ENCODE measurements at regions not wholly inside any gene's neighbourhood (a gene's known extent, or its start where the extent isn't known, plus 50 kb on each side); places are given as distances from the start of the nearest gene placed in this dataset.

DNA sequence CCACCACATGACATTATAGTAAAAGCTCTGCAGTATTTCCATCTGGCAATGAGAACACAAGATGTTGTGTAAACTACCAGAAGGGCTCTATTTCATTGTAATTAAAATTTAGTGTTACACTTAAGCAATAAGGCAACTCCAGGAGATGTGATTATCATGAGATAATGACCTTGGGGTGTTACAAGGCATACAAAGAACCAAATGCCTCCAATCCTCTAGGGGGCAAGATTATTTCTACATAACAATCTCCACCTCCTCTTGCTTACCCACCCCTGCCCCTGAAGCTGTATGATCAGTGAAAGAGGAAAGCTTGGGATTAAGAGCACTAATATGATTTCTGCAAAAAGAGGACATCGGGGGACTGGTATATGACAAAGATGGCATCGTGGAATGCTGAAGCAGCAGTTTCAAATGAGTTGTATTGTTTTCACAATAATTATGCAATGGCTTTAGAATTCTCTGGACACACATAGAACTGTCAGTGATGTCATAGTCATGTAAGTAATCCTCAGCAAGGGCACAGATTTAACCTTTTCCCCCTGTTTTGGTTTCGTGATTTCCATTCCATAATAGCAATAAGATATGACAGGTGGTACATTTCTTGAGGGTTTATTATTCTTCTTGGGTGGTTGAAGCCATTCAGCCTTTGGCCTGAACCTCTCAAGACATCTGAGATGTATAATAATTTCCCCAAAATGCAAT is 295.3 kb downstream of the MZT1 start:
- DNase-seq = no peak

DNA sequence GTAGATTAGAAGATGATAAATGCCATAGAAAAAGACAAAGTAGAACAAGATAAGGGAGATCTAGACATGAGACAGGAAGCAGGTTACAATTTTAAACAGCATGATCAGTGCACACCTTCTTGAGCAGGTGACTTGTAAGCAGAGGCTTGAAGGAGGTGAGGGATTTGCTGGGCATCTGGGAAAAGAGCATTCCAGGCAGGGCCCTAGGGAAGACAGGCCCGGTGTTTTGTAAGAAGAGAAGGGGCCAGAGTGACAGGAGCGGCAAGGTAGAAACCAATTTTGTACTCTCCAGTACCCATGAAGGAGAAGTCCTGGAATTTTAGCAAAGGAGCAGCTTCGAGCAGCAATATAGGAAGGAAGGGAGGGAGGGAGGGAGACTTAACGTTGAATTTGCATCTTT is 296.5 kb downstream of the MZT1 start:
- no peak for DNase-seq

DNA sequence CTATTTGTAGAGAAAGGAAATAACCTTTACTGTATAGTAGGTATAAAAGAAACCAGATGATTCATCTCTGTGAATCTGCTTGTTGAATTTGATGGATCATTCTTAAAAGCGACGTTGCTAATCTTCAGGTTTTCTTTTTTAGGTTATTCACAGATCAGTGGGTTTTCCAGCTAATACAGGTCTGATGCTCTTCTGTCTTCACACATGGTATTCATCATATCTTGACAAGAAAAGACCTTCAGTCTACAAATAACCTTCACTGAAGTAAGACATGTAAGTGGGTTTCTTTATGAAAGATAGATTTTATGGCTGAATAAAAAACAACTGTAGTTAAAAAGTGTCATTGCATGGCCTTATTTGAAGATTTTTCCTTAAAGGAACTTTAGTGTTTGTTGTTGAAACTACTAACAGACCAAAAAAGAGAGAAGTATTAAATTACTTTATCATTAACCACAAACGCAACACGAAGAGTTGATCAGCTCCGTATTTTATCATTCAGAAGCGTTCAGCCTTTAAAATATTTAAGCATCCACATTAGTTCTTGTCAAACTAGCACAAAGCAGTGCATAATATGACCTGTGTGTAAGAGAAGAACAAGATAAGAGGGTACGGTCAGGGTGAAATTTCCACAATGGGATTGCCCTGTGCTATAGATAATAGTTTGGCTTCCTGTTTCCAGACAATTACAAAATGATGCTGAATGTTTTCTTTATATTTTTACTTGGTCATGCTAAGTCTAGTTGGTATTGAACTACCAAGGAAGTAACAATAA is 299.5 kb downstream of the MZT1 start:
- DNase-seq = no peak

DNA sequence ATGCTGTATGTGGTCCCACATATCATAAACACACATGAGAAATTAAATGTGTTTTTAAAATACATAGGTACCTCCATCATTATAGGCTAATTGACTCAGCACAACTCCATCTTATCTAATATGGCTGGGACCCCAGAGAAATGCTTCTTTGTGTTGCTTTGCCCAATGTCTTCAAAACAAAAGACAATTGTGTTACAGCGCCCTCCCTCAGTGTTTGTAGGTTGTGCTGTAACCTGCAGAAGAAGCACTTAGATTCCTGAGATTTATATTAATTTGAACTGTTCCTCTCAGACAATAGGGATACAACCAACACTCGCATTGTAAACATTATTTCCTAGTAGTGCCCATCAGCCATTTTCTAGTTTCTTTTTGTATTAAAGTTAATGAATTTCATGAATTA is 303.4 kb downstream of the MZT1 start:
- no peak for DNase-seq

DNA sequence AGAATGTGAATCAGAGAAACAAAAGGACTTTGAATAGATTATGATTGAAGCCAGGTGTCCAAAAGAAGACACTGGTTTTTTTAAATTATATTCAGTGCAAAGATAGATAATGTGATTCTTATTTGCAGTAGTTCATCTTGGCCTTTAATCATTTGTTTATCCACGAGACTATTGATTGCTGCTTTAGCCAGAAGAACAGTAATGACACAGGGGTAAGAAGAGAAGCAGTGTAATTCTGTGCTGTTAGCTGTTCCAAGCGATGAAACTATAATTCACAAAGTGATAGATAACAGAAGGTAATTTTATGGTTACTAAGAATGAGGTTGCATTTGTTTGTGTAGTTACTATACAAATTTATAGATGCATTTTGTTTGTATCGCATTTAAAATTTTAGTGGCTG is 311.6 kb downstream of the MZT1 start:
- no peak for DNase-seq

DNA sequence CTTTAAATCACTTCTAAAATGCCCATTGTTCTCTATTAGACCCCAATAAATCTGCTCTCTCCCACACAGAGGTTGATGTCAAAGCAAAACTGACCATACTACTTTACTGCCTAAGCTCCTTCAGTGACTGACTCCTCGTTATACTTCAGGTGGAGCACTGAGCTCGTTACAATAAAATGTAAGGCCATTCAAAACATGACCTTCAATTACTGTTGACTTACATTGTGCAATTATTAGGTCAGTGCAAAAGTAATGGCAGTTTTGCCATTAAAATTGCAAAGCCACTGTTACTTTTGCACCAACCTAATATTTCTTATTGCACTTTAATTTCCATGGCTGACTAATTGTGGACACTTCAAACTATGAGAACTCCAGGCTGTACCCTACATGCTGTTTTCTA is 314.9 kb downstream of the MZT1 start:
- DNase-seq = no peak

GRCh38 chr13:72405441-72405840 is 322.0 kb downstream of the MZT1 start:
- no peak for DNase-seq

DNA sequence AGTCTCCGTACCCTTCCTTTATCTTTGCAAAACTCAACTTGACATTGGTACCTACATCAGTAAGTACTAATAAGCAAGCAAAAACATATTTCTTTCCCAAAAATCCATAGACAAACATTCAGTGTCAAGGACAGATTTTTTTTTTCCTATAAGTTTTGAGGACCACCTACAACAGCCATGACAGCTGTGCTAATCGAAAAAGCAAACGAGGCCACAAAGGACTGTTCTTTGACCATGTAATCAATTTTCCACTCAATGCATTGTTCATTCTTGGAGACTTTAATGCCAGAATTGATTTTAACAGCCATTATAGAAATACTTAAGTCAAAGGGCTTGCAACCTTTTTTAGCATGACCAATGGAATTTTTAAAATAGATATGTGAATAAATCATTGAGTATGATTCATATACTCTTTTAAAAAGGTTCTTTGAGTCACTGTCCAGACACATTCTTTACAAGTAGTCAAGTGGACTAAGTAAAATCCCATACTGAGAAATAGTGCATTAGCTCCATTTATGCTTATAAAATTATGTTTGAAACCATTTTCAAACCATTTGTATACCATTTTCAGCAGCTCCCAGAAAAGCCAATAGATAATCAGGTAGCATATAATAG is 323.9 kb downstream of the MZT1 start:
- DNase-seq = no peak

DNA sequence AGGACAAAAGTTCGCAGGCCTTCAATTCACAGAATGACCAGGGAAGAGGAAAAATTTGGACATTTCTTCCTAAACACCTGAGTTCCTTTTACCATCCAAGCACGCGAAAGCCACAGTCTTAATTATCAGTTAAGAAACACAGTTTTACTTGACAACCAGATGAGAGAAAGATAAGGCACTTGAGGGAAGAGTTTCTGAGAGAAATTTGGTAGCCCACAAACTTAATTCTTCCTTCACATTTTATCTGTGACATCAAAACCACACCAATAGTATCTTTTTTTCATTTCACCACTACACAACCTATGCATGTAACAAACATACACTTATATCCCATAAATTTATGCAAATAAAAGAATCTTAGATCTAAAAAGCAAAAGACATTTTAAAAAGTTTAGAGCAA is 326.6 kb downstream of the MZT1 start:
- no peak for DNase-seq

DNA sequence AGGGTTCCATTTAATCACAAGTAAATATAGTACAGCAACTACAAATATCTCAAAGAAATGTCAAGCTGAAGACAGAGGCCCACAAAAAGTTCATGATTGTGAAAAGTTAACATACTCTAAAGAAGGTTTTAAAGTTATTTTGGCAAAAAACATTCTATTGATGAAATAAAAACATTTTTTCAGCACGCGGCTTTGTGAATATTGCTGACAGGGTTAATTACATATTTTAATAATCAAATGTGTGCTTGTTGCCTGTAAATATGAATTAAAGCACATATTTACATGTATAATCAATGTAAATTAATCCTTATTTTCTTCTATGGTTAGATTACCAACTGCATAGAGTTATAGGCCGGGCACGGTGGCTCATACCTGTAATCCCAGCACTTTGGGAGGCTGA is 328.1 kb downstream of the MZT1 start:
- DNase-seq = no peak

GRCh38 chr13:72397265-72397664 is 330.2 kb downstream of the MZT1 start:
- peak; percentile 26 for DNase-seq

DNA sequence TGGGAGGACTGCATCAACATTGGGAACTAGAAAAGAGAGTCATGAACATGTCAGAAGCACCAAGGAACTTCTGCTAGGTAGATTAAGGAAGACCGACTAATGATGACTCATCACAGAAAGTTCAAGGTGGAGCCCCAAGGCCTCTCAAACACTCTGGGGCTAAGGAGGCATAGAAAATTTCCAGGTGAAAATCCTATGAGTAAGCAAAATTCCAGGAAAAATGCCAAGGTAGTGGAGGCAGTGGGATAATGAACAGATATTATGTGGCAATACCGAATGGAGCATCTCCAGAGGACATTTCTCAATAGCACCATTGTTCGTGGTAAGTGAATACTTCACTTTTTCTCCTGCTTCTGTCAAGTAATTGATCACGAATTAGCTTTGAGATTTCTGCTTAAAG is 336.5 kb downstream of the MZT1 start:
- no peak for DNase-seq

- no peak for DNase-seq
Observed at GRCh38 chr13:72386138-72386684, 341.2 kb downstream of the MZT1 start.

DNA sequence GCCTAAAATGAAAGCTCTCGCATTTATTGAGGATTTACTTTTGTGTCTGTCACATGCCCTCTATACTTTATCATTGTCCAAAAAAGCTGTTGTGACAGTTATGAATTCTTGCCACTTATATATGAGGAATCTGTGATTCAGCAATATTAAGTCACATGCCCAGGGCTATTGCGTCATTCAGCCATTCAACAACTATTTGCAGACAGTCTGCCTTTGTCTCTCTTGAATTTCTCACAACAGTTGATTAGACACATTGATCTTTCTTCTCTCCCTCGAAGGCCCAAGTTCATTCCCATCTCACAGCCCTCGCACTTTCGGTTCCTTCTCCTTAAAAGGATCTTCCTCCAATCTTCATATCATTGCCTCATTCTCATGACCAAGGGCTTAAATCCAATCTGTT is 342.6 kb downstream of the MZT1 start:
- DNase-seq = no peak

DNA sequence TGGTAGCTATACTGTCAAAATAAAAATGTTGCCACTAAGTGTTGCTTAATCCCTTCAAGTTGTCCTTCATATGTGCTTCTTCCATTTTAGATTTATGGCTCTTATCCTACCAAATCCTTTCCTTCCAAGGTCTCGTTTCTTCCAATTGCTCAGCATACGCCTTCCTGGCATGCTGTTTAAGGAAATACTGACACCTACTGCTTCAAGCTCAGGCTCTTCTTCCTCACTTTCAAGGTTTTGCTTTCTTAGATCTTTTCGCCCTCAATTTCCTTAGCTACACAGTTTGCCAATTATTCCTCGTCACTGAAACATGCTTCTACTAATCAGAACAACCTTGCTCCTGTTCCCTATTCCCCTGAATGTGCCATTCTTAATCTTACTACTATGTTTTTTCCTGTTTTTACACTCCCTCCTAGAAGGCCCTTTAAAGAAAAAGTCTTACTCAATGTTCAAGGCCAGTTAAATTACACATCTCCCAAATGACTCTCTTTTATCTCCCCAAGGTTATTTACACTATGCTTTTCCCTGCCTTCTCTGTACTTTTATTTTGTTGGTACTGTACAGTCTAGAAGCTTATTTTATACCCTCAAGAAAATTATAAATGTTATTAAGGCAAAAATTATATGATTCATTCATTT is 343.1 kb downstream of the MZT1 start:
- DNase-seq = no peak

DNA sequence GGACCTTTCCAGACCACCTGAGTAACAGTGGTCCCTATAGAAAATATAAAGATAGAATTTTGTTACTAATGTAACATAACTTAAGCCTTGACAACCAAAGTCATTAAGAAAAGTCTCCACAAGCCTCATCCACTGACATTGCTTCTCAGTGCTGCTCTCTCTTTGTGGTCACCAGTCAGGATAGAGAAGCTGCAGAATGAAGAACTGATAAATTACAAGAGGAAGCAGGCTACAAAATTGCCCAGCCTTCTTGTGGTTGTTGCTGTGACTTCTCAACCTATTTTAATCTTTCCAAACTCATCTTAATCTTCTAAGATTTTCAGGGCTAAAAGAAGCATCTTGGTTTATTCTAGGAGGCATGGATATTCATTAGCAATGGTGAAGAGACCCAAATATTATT is 343.8 kb downstream of the MZT1 start:
- no peak for DNase-seq

GRCh38 chr13:72379581-72379980 is 347.8 kb downstream of the MZT1 start:
- no peak for DNase-seq

GRCh38 chr13:72368031-72368430 is 359.4 kb downstream of the MZT1 start:
- DNase-seq = no peak

- DNase-seq = no peak
Observed at GRCh38 chr13:72346716-72347115, 380.7 kb downstream of the MZT1 start.

- no peak for DNase-seq
Observed at GRCh38 chr13:72342364-72342763, 385.1 kb downstream of the MZT1 start.

DNA sequence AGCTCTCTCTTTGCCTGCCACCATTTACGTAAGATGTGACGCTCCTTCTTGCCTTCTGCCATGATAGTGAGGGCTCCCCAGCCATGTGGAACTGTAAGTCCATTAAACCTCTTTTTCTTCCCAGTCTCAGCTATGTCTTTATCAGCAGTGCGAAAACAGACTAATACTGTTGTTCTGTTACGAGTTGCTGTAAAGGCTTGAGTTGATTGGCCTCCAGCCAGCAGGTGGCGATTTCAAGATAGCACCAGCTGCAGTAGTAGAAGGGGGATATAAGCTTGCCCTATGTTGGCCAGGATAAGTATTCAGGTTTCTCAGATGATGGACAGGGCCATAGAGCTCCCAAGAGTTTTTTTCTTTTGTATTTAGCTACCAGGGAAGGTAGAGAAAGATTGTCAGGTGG is 385.5 kb downstream of the MZT1 start:
- DNase-seq = no peak

- peak; percentile 71 for DNase-seq
Observed at GRCh38 chr13:72317346-72318109, 409.9 kb downstream of the MZT1 start.

DNA sequence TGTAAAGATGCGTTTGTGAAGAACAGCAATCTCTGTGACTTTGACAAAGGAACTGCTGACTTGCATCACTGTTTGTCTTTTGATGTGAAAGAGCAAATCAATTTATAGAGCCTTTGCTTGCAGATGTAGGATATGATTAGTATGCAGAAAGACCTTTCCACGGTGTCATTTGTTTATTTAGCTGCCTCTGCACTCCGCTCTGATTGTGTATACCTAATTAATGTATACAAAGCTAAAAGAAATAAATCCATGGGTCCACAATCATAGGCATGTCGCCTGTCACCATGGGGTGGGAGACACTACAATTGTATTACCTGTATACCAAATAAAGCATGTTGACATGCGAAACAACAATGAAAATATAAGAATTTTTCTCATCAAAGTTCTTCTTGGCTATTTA is 410.7 kb downstream of the MZT1 start:
- DNase-seq = peak; percentile 90

Data from DMS153 (cell line).